ENCODE measurements at regions not wholly inside any gene's neighbourhood (a gene's known extent, or its start where the extent isn't known, plus 50 kb on each side); places are given as distances from the start of the nearest gene placed in this dataset.

DNA sequence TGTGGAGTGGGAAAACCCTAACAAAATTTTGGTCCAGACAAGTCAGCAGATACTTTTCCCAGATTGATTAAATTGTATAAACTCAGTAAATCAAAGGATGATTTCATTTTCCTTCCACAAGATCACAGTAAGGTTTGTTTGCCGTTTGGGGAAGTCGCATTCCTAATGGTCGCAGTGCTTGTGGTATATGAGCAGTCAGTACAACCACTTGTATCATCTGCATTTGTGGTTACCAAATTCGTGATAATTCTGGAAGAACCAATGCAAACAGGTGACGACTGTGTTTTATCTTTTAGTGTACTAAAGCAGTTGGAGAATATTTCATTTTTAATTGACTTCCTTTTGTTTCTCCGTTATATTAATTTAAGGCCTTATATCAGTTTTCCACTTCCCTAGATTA is 100.0 kb upstream of the CNTN6 start (continued):
- TF ChIP-seq, protein P1, sequence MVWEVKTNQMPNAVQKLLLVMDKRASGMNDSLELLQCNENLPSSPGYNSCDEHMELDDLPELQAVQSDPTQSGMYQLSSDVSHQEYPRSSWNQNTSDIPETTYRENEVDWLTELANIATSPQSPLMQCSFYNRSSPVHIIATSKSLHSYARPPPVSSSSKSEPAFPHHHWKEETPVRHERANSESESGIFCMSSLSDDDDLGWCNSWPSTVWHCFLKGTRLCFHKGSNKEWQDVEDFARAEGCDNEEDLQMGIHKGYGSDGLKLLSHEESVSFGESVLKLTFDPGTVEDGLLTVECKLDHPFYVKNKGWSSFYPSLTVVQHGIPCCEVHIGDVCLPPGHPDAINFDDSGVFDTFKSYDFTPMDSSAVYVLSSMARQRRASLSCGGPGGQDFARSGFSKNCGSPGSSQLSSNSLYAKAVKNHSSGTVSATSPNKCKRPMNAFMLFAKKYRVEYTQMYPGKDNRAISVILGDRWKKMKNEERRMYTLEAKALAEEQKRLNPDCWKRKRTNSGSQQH (CRISPR knock-in tag; IDR thresholded peaks at IDR 0.05; ENCODE audit: low read depth), result no peak
- TF ChIP-seq, protein P2, sequence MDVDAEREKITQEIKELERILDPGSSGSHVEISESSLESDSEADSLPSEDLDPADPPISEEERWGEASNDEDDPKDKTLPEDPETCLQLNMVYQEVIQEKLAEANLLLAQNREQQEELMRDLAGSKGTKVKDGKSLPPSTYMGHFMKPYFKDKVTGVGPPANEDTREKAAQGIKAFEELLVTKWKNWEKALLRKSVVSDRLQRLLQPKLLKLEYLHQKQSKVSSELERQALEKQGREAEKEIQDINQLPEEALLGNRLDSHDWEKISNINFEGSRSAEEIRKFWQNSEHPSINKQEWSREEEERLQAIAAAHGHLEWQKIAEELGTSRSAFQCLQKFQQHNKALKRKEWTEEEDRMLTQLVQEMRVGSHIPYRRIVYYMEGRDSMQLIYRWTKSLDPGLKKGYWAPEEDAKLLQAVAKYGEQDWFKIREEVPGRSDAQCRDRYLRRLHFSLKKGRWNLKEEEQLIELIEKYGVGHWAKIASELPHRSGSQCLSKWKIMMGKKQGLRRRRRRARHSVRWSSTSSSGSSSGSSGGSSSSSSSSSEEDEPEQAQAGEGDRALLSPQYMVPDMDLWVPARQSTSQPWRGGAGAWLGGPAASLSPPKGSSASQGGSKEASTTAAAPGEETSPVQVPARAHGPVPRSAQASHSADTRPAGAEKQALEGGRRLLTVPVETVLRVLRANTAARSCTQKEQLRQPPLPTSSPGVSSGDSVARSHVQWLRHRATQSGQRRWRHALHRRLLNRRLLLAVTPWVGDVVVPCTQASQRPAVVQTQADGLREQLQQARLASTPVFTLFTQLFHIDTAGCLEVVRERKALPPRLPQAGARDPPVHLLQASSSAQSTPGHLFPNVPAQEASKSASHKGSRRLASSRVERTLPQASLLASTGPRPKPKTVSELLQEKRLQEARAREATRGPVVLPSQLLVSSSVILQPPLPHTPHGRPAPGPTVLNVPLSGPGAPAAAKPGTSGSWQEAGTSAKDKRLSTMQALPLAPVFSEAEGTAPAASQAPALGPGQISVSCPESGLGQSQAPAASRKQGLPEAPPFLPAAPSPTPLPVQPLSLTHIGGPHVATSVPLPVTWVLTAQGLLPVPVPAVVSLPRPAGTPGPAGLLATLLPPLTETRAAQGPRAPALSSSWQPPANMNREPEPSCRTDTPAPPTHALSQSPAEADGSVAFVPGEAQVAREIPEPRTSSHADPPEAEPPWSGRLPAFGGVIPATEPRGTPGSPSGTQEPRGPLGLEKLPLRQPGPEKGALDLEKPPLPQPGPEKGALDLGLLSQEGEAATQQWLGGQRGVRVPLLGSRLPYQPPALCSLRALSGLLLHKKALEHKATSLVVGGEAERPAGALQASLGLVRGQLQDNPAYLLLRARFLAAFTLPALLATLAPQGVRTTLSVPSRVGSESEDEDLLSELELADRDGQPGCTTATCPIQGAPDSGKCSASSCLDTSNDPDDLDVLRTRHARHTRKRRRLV (CRISPR knock-in tag; IDR thresholded peaks at IDR 0.05), result no peak
- TF ChIP-seq, protein P3, sequence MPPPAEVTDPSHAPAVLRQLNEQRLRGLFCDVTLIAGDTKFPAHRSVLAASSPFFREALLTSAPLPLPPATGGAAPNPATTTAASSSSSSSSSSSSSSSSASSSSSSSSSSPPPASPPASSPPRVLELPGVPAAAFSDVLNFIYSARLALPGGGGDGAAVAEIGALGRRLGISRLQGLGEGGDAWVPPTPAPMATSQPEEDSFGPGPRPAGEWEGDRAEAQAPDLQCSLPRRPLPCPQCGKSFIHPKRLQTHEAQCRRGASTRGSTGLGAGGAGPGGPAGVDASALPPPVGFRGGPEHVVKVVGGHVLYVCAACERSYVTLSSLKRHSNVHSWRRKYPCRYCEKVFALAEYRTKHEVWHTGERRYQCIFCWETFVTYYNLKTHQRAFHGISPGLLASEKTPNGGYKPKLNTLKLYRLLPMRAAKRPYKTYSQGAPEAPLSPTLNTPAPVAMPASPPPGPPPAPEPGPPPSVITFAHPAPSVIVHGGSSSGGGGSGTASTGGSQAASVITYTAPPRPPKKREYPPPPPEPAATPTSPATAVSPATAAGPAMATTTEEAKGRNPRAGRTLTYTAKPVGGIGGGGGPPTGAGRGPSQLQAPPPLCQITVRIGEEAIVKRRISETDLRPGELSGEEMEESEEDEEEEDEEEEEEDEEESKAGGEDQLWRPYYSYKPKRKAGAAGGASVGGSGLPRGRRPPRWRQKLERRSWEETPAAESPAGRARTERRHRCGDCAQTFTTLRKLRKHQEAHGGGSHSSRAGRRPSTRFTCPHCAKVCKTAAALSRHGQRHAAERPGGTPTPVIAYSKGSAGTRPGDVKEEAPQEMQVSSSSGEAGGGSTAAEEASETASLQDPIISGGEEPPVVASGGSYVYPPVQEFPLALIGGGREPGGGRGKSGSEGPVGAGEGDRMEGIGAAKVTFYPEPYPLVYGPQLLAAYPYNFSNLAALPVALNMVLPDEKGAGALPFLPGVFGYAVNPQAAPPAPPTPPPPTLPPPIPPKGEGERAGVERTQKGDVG (CRISPR knock-in tag; IDR thresholded peaks at IDR 0.05; ENCODE audit: borderline replicate concordance), result no peak
- no peak for TF ChIP-seq ZNF260 (CRISPR knock-in tag; IDR thresholded peaks at IDR 0.05; ENCODE audit: borderline replicate concordance, low read depth)

Data from HepG2 (cell line).